22Rv1 (cell line): ENCODE measurements at regions not wholly inside any gene's neighbourhood (a gene's known extent, or its start where the extent isn't known, plus 50 kb on each side); places are given as distances from the start of the nearest gene placed in this dataset.

Experiments used
- ZFX ChIP-seq: fragments of 450-650 bp; IDR thresholded peaks from 2 replicates; pipeline ENCODE4 v1.6.1; 2017; ENCODE audit warnings: antibody characterized with exemption, borderline replicate concordance
- TF ChIP-seq, protein P1 (sequence below): fragments of 450-650 bp; IDR thresholded peaks from 2 replicates; pipeline ENCODE4 v1.5.1; 2017; ENCODE audit warnings: mild to moderate bottlenecking

- TF ChIP-seq, protein P1, sequence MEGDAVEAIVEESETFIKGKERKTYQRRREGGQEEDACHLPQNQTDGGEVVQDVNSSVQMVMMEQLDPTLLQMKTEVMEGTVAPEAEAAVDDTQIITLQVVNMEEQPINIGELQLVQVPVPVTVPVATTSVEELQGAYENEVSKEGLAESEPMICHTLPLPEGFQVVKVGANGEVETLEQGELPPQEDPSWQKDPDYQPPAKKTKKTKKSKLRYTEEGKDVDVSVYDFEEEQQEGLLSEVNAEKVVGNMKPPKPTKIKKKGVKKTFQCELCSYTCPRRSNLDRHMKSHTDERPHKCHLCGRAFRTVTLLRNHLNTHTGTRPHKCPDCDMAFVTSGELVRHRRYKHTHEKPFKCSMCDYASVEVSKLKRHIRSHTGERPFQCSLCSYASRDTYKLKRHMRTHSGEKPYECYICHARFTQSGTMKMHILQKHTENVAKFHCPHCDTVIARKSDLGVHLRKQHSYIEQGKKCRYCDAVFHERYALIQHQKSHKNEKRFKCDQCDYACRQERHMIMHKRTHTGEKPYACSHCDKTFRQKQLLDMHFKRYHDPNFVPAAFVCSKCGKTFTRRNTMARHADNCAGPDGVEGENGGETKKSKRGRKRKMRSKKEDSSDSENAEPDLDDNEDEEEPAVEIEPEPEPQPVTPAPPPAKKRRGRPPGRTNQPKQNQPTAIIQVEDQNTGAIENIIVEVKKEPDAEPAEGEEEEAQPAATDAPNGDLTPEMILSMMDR: no peak
- no peak for TF ChIP-seq ZFX
These were observed 134.3 kb downstream of the MAP3K21 start for GRCh38 chr1:233461847-233462246.
